GM18517 (cell line): ENCODE measurements at regions not wholly inside any gene's neighbourhood (a gene's known extent, or its start where the extent isn't known, plus 50 kb on each side); places are given as distances from the start of the nearest gene placed in this dataset.
"Not testable (repeated sequence)": the region's sequence is repeated elsewhere in the genome, so short reads cannot be mapped to it uniquely, and the experiment has no call there.

ENCODE experiments used
- ATAC-seq: cut with Tn5 transposase; IDR thresholded peaks from one replicate; pipeline ENCODE4 v1.9.1; 2021; ENCODE audit warnings: mild to moderate bottlenecking, moderate library complexity; ENCODE audit not compliant: unreplicated experiment

GRCh38 chrX:128436397-128437103 lies 384.3 kb upstream of the ACTRT1 start:
- no peak for ATAC-seq

- ATAC-seq: no peak
These were observed 373.3 kb upstream of the ACTRT1 start for GRCh38 chrX:128425546-128425945.

GRCh38 chrX:128408842-128409241 lies 356.6 kb upstream of the ACTRT1 start:
- ATAC-seq: no peak

GRCh38 chrX:128396601-128397000 lies 344.4 kb upstream of the ACTRT1 start:
- no peak for ATAC-seq

- not testable (repeated sequence) for ATAC-seq
These were observed 331.6 kb upstream of the ACTRT1 start for GRCh38 chrX:128383846-128384245.

- ATAC-seq: no peak
These were observed 313.3 kb upstream of the ACTRT1 start for GRCh38 chrX:128365492-128365891.

- ATAC-seq: no peak
These were observed 283.5 kb upstream of the ACTRT1 start for GRCh38 chrX:128335671-128336070.

GRCh38 chrX:128334821-128335220 lies 282.6 kb upstream of the ACTRT1 start:
- ATAC-seq: no peak

- no peak for ATAC-seq
These were observed 258.7 kb upstream of the ACTRT1 start for GRCh38 chrX:128310912-128311311.

- no peak for ATAC-seq
These were observed 257.1 kb upstream of the ACTRT1 start for GRCh38 chrX:128309311-128309710.

GRCh38 chrX:128294198-128294597 lies 242.0 kb upstream of the ACTRT1 start:
- no peak for ATAC-seq

GRCh38 chrX:128287693-128288092 lies 235.5 kb upstream of the ACTRT1 start:
- ATAC-seq: no peak

- ATAC-seq: no peak
These were observed 198.4 kb upstream of the ACTRT1 start for GRCh38 chrX:128250621-128251020.

- no peak for ATAC-seq
These were observed 164.2 kb upstream of the ACTRT1 start for GRCh38 chrX:128216364-128216763.

- ATAC-seq: no peak
These were observed 113.7 kb upstream of the ACTRT1 start for GRCh38 chrX:128165884-128166408.

GRCh38 chrX:128156204-128156603 lies 104.0 kb upstream of the ACTRT1 start:
- ATAC-seq: no peak

- ATAC-seq: no peak
These were observed 90.5 kb upstream of the ACTRT1 start for GRCh38 chrX:128142745-128143144.

- ATAC-seq: no peak
These were observed 54.4 kb upstream of the ACTRT1 start for GRCh38 chrX:128106630-128107029.

- no peak for ATAC-seq
These were observed 53.5 kb upstream of the ACTRT1 start for GRCh38 chrX:128105659-128106058.
